ENCODE measurements at regions not wholly inside any gene's neighbourhood (a gene's known extent, or its start where the extent isn't known, plus 50 kb on each side); places are given as distances from the start of the nearest gene placed in this dataset.

DNA sequence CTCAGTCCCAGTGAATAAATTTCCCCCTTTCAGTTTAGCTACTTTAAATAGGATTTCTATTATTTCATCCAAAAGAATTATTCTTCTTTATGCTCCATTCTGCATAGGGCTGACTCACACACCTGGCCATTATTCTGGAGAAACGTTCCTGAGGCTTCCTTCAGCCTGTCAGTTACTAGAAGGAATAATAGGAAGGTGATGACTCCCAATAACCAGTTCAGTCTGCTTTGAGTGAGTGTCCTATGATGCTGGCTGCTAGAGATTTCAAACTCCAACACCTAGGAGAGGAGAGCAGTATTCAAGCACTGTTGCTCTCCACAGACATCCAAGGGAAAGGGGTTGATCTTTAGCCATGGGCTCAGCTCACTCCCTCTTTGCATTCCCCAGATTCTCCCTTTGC, 117.8 kb downstream of the KCTD12 start:
- H3K4me2 ChIP-seq (ENCODE audit: insufficient read depth, insufficient read length, low read length) = no peak overlapping the region
- H2BK20ac ChIP-seq (ENCODE audit: low read depth, low read length, poor library complexity, severe bottlenecking) = no peak overlapping the region
- Mint-ChIP-seq H3K27me3 (ENCODE audit: low read depth) (no peaks in the 10 kb centered on the region), H3K4me1 (peaks cover 3% of the 10 kb centered on the region in 2 experiments; a peak in 3 of 4 replicates), H3K27ac (no peak overlapping the region), H3K36me3 (ENCODE audit: insufficient read depth in 1 of 3, low read depth in 3 of 3) (no peaks in the 10 kb centered on the region), H3K9me3 (no peaks in the 10 kb centered on the region), H3K4me3 (no peak overlapping the region)
- no peak overlapping the region for H2BK120ac ChIP-seq (ENCODE audit: low read depth, low read length, poor library complexity, severe bottlenecking)
- no peaks in the 10 kb centered on the region for H4K20me1 ChIP-seq (ENCODE audit: control insufficient read depth, insufficient read depth, insufficient read length)
- H3K9me3 ChIP-seq (ENCODE audit: control insufficient read depth, low read depth, low read length) = no peaks in the 10 kb centered on the region
- no peaks in the 10 kb centered on the region for H3K4me1 ChIP-seq (ENCODE audit: insufficient read depth, low read length)
- TF ChIP-seq CTCF (conservative IDR thresholded peaks at IDR 0.05) = no peak
- H2AFZ ChIP-seq (ENCODE audit: low read length) = no peak overlapping the region
- H4K91ac ChIP-seq (ENCODE audit: insufficient read length, low read depth, low read length) = no peak overlapping the region
- no peak overlapping the region for H3K23ac ChIP-seq (ENCODE audit: insufficient read length, low read depth, low read length)
- H3K79me2 ChIP-seq (ENCODE audit: insufficient read depth, low read length) = no peaks in the 10 kb centered on the region
- no peak overlapping the region for H4K8ac ChIP-seq (replicated peaks; ENCODE audit: insufficient read length, low read depth, low read length)
- no peak overlapping the region for H2BK12ac ChIP-seq (ENCODE audit: insufficient read length, low read depth, low read length)
- no peaks in the 10 kb centered on the region for H3K79me1 ChIP-seq (ENCODE audit: insufficient read depth, low read depth, low read length, poor library complexity, severe bottlenecking)
- WGBS (ENCODE audit: extremely low coverage, insufficient read length, low lambda C conversion rate) = no CpG with 5 or more reads among the region's 1 CpG
- H3K56ac ChIP-seq (ENCODE audit: insufficient read length, low read depth, low read length) = no peak overlapping the region
- H3T11ph ChIP-seq (ENCODE audit: low read length) = no peak overlapping the region
- no peaks in the 10 kb centered on the region for H3K23me2 ChIP-seq (ENCODE audit: insufficient read length, low read depth, low read length, poor library complexity, severe bottlenecking)
- H4K5ac ChIP-seq (ENCODE audit: insufficient read length, low read depth, low read length) = no peak overlapping the region
- H3K27ac ChIP-seq (ENCODE audit: insufficient read length, low read depth, low read length) = no peak overlapping the region
- no peak overlapping the region for H2BK15ac ChIP-seq (ENCODE audit: low read depth, low read length)
- no peak overlapping the region for H2BK5ac ChIP-seq (ENCODE audit: insufficient read length, low read length)
- no peak overlapping the region for H3K18ac ChIP-seq (ENCODE audit: insufficient read length, low read depth, low read length)
- H3K14ac ChIP-seq (ENCODE audit: insufficient read depth, low read length) = no peak overlapping the region
- no peak overlapping the region for H3K9ac ChIP-seq (ENCODE audit: extremely low read depth, insufficient read length, low read length)
- H2AK5ac ChIP-seq (ENCODE audit: insufficient read length, low read length) = no peak overlapping the region
- no peak for DNase-seq
- no peak overlapping the region for H3K4ac ChIP-seq (ENCODE audit: low read depth, low read length)
- no peaks in the 10 kb centered on the region for H3K27me3 ChIP-seq (ENCODE audit: insufficient read depth, low read length)
